Bronchial epithelial cell (primary cell): ENCODE measurements at regions not wholly inside any gene's neighbourhood (a gene's known extent, or its start where the extent isn't known, plus 50 kb on each side); places are given as distances from the start of the nearest gene placed in this dataset.

Experiments
- DNase-seq: peaks from one replicate; pipeline ENCODE4 v3.0.0-alpha.2; 2010; ENCODE audit warnings: low read depth
- FAIRE-seq: peaks from 2 replicates; lab custom pipeline; 2011; peaks lifted over from hg19 to GRCh38; lab: Jason Lieb, UNC
- H3K27me3 ChIP-seq: 2 replicates; pipeline ENCODE4 v1.5.1; 2011; ENCODE audit warnings: low read length; ENCODE audit not compliant: control insufficient read depth, insufficient read depth
- H3K36me3 ChIP-seq: 2 replicates; pipeline ENCODE4 v1.5.1; 2011; ENCODE audit warnings: low read length; ENCODE audit not compliant: control insufficient read depth, insufficient read depth
- H3K4me3 ChIP-seq: 2 replicates; pipeline ENCODE4 v1.5.1; 2011; ENCODE audit warnings: mild to moderate bottlenecking, low read depth, low read length, control low read depth
- TF ChIP-seq, protein P1 (sequence below): IDR thresholded peaks from 2 replicates; pipeline ENCODE4 v1.5.1; 2011; ENCODE audit warnings: mild to moderate bottlenecking, moderate library complexity, low read length, control low read depth, inconsistent platforms; ENCODE audit not compliant: insufficient read depth, severe bottlenecking

DNA sequence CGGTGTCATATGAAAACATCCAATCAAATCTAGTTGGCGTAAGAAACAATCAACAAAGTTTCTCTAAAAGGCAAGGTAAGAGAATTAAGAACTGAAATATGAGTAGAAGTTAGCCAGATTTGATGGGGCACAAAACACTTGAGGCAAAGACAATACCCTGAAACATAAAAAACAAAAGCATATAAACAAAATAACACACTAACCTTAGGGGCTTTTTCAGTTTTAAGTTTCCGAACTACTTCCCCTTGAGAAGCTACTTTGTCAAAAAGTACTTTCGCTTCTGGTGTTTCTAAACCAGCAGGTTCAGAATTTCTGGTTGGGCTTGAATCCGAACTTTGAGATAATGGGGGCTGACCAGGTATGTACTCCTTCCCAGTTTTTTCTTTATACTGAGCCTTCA lies 57.9 kb downstream of the EPRS1 start:
- Histone ChIP-seq H3K27me3 (no peaks in the 10 kb centered on the region), H3K4me3 (no peak overlapping the region), H3K36me3 (peaks cover 4% of the 10 kb centered on the region)
- FAIRE-seq (no peak), DNase-seq (no peak)
- TF ChIP-seq, protein P1, sequence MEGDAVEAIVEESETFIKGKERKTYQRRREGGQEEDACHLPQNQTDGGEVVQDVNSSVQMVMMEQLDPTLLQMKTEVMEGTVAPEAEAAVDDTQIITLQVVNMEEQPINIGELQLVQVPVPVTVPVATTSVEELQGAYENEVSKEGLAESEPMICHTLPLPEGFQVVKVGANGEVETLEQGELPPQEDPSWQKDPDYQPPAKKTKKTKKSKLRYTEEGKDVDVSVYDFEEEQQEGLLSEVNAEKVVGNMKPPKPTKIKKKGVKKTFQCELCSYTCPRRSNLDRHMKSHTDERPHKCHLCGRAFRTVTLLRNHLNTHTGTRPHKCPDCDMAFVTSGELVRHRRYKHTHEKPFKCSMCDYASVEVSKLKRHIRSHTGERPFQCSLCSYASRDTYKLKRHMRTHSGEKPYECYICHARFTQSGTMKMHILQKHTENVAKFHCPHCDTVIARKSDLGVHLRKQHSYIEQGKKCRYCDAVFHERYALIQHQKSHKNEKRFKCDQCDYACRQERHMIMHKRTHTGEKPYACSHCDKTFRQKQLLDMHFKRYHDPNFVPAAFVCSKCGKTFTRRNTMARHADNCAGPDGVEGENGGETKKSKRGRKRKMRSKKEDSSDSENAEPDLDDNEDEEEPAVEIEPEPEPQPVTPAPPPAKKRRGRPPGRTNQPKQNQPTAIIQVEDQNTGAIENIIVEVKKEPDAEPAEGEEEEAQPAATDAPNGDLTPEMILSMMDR, result no peak

DNA sequence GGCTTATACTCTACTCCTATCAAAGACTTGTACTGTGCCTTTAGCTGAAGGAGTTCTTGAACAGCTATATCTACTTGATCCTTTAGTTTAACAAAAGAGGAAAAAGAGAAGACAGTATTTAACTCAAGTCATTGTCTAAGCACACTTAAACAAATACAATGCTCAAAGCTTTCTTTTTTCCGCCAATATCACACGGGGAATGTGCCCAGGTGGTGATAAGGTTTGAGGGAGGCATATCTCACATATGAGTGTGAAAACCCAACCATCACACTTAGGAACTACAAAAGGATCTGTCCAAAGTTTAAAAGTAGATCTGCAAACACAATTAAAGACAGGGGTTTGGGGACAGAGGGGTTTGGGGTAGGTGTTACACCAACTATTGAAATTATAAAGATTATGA lies 59.0 kb upstream of the SLC30A10 start:
- TF ChIP-seq, protein P1, result no peak
- DNase-seq (no peak), FAIRE-seq (no peak)
- Histone ChIP-seq H3K4me3 (no peak overlapping the region), H3K36me3 (peaks cover 4% of the 10 kb centered on the region), H3K27me3 (no peaks in the 10 kb centered on the region)

DNA sequence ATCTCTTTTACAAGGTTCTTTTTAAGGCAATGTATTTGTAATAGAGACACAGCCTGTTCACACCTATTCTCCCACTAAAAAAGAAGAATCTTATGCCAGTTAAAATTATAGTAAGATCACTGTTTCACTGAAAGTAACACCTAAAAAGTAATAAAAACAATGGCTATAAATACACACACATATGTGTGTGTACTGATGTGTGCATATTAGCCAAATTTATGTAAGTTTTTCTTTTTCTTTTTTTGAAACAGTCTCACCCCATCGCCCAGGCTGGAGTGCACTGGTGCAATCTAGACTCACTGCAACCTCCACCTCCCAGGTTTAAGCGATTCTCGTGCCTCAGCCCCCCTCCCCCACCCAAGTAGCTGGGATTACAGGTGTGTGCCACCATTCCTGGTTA lies 56.8 kb upstream of the SLC30A10 start:
- DNase-seq (no peak), FAIRE-seq (no peak)
- TF ChIP-seq, protein P1, result no peak
- Histone ChIP-seq H3K4me3 (no peak overlapping the region), H3K27me3 (no peaks in the 10 kb centered on the region), H3K36me3 (peaks cover 8% of the 10 kb centered on the region)
